DND-41 (cell line): ENCODE measurements at regions not wholly inside any gene's neighbourhood (a gene's known extent, or its start where the extent isn't known, plus 50 kb on each side); places are given as distances from the start of the nearest gene placed in this dataset.

Experiments used
- CTCF ChIP-seq: IDR thresholded peaks from 2 replicates; pipeline ENCODE4 v1.5.1; 2012; ENCODE audit warnings: borderline replicate concordance, low read length, moderate library complexity, mild to moderate bottlenecking; ENCODE audit not compliant: poor library complexity, severe bottlenecking; ENCODE audit errors: extremely low read depth
- EZH2 ChIP-seq: IDR thresholded peaks from 3 replicates; pipeline ENCODE4 v1.6.1; 2012; ENCODE audit warnings: borderline replicate concordance, low read depth, mild to moderate bottlenecking, moderate library complexity, low read length, inconsistent platforms; ENCODE audit not compliant: severe bottlenecking

DNA sequence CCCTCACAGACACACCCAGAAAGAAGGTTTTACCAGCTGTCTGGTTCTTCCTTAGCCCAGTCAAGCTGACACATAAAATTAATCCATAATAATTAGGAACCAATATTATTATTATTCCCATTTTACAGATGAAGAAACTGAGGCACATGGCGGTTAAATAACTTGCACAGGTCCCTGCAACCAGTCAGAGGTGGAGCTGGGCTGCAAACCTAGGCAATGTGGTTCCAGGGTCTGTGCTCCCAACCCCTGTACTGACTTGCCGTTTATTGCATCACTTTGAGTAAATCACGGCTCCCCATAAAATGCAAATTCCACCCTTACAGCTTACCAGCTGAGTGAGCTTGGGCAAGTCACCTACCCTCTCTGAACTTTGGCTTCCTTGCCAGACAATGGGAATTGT, 179.2 kb upstream of the POU3F1 start:
- TF ChIP-seq EZH2 = no peak
- TF ChIP-seq CTCF = no peak
